GDM1 (cell line): ENCODE measurements at regions not wholly inside any gene's neighbourhood (a gene's known extent, or its start where the extent isn't known, plus 50 kb on each side); places are given as distances from the start of the nearest gene placed in this dataset.
"Not testable (repeated sequence)": the region's sequence is repeated elsewhere in the genome, so short reads cannot be mapped to it uniquely, and the experiment has no call there.

Experiments used
- DNase-seq: peaks from one replicate; lab custom pipeline; 2025; lab: John Stamatoyannopoulos, UW

GRCh38 chr17:70323269-70323668 lies 153.9 kb downstream of the KCNJ2 start:
- no peak for DNase-seq

GRCh38 chr17:70324031-70324430 lies 154.7 kb downstream of the KCNJ2 start:
- DNase-seq, result no peak

- DNase-seq, result no peak
Observed at GRCh38 chr17:70327279-70327678, 157.9 kb downstream of the KCNJ2 start.

- no peak for DNase-seq
Observed at GRCh38 chr17:70327723-70328122, 158.4 kb downstream of the KCNJ2 start.

DNA sequence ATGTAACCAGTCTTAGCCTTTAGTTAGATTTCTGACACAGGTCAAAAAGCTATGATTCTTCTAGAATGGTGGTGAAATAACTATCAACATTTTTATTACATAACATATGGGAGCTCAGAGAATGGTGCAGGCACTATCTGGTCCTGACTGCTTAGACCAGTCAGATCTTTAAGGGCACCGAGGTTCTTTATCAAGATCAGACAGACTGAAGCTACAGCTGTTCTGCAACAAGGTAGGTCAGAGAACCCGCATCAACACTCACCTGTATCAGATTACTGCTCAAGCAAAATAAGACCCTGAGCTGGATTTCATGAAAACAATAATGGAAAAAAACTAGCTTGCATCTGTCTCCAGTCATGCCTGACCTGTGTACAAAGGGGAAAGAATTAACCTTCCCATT lies 160.4 kb downstream of the KCNJ2 start:
- DNase-seq, result no peak

- not testable (repeated sequence) for DNase-seq
Observed at GRCh38 chr17:70331066-70331465, 161.7 kb downstream of the KCNJ2 start.

GRCh38 chr17:70332356-70333210 lies 163.3 kb downstream of the KCNJ2 start:
- DNase-seq, result no peak

- DNase-seq, result no peak
Observed at GRCh38 chr17:70336411-70336810, 167.1 kb downstream of the KCNJ2 start.

- DNase-seq, result no peak
Observed at GRCh38 chr17:70338946-70339354, 169.6 kb downstream of the KCNJ2 start.

GRCh38 chr17:70343114-70343513 lies 173.8 kb downstream of the KCNJ2 start:
- no peak for DNase-seq

DNA sequence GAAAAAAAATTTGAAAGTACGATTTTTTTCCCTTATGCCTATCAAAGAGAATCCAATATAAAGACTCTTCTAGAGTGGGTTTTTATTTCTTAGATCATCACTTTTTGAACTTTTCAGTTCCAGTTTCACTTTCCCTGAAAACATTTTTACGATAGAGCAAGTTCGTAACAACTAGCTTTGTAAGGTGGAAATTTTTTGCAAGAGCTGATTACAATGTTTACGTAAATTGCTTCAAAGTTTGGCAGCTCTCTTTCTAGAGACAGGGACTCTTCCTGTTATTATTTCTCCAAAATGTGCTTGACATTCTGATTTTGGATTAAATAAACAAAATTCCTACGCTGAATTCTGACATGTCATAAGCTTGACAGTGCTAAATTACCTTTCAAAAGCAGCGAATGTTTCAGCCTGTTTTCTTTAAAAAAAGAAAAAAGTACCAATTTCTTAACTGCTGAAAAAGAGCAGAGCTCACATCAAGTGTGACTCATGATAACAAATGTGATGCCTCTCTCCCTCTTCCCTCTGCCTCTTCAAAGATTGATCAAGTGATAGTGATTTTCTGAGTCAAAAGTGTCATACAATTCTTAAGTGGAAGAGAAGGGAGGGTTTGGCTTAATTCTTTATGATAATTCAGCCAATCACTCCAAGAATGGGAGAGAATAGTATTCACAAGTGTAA lies 175.2 kb downstream of the KCNJ2 start:
- DNase-seq, result no peak

GRCh38 chr17:70345061-70345460 lies 175.7 kb downstream of the KCNJ2 start:
- DNase-seq, result no peak

GRCh38 chr17:70352834-70353233 lies 183.5 kb downstream of the KCNJ2 start:
- DNase-seq, result no peak

- no peak for DNase-seq
Observed at GRCh38 chr17:70353408-70354092, 184.2 kb downstream of the KCNJ2 start.

- no peak for DNase-seq
Observed at GRCh38 chr17:70355185-70355584, 185.9 kb downstream of the KCNJ2 start.

GRCh38 chr17:70357190-70357589 lies 187.9 kb downstream of the KCNJ2 start:
- DNase-seq, result no peak

DNA sequence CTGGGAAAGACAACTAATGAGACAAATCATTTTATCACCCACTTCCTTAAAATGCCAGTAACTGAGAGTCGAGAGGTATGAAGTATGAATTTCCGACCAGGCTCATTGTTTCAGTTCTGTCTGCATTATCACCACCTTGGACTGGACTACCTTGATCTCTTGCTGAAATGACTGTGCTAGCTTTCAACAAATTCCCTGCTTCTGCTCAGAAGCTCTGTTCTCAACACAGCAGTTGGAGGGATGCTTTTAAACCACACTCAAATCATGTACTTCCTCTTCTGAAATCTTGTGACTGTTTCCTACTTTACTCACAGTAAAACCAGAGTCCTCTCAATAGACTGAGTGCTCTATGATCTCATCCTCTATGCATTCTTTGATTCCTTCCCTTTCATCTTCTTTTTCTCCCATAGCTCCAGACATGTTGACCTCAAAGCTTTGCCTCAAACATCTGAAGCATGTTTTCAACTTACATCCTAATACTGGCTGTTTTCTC lies 195.8 kb downstream of the KCNJ2 start:
- no peak for DNase-seq

- DNase-seq, result no peak
Observed at GRCh38 chr17:70366386-70366785, 197.1 kb downstream of the KCNJ2 start.

DNA sequence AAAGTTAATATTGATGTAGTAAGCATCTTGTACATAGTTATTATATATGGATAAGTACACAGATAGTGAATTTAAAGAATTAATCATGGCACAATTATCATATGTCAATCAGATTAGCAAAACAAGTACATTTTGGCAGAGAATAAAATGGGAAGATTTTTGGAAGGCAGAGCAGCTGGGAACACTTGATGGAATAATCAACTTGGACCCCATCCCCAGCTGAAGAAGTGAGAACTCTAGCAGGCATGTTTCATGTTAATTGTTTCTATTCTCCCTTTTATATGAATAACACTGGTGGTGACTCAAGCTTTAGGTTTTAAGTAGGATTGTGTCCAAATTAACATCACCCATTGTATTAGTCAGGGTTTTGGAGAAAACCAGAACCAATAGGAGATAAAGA lies 198.7 kb downstream of the KCNJ2 start:
- DNase-seq, result no peak

- DNase-seq, result no peak
Observed at GRCh38 chr17:70369391-70369790, 200.1 kb downstream of the KCNJ2 start.

GRCh38 chr17:70370816-70371215 lies 201.5 kb downstream of the KCNJ2 start:
- no peak for DNase-seq

GRCh38 chr17:70373369-70373768 lies 204.0 kb downstream of the KCNJ2 start:
- DNase-seq, result no peak

DNA sequence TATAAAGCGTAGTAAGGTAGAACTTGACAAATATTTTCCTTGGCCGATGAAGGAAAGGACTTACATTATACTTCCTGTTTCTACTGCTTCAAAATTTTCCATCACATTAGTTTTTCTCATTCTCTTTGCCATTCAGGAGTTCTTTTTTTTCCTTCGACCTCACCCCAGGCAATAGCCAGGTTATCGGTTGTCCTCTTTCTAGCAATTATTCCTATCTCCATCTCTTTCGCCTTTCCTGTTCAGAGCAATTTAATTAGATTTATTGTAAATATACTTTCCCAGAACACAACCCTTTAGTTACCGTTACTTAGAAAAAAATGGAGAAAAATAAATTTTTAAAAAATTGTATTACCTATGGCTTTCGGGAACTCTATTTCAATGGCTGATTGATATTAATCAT lies 205.2 kb downstream of the KCNJ2 start:
- no peak for DNase-seq
